H9 (cell line): ENCODE measurements at regions not wholly inside any gene's neighbourhood (a gene's known extent, or its start where the extent isn't known, plus 50 kb on each side); places are given as distances from the start of the nearest gene placed in this dataset.

Experiments used
- DNase-seq: peaks from one replicate; pipeline ENCODE4 v3.0.0-alpha.2; 2017
- H2AFZ ChIP-seq: one replicate; pipeline ENCODE4 v1.6.1; 2013; ENCODE audit warnings: mild to moderate bottlenecking, low read length, control low read depth, moderate library complexity
- H2AK5ac ChIP-seq: 2 replicates; pipeline ENCODE4 v1.6.1; 2013; ENCODE audit warnings: low read length, control low read depth, mixed read lengths; ENCODE audit not compliant: insufficient read length
- H2BK120ac ChIP-seq: one replicate; pipeline ENCODE4 v1.6.1; 2013; ENCODE audit warnings: low read depth, mild to moderate bottlenecking, low read length, control low read depth, inconsistent platforms; ENCODE audit not compliant: poor library complexity, severe bottlenecking
- H2BK12ac ChIP-seq: 2 replicates; pipeline ENCODE4 v1.6.1; 2013; ENCODE audit warnings: low read length, control low read depth, mixed read lengths, low read depth; ENCODE audit not compliant: insufficient read length
- H2BK15ac ChIP-seq: 2 replicates; pipeline ENCODE4 v1.6.1; 2013; ENCODE audit warnings: low read depth, low read length, control low read depth
- H2BK20ac ChIP-seq: one replicate; pipeline ENCODE4 v1.6.1; 2013; ENCODE audit warnings: low read depth, mild to moderate bottlenecking, low read length, control low read depth, inconsistent platforms; ENCODE audit not compliant: poor library complexity, severe bottlenecking
- H2BK5ac ChIP-seq: 2 replicates; pipeline ENCODE4 v1.6.1; 2013; ENCODE audit warnings: low read length, control low read depth, mixed read lengths; ENCODE audit not compliant: insufficient read length
- H3K14ac ChIP-seq: 2 replicates; pipeline ENCODE4 v1.6.1; 2013; ENCODE audit warnings: low read length, control low read depth; ENCODE audit not compliant: insufficient read depth
- H3K18ac ChIP-seq: 2 replicates; pipeline ENCODE4 v1.6.1; 2013; ENCODE audit warnings: low read depth, mild to moderate bottlenecking, mixed read lengths, low read length, control low read depth; ENCODE audit not compliant: insufficient read length
- H3K23ac ChIP-seq: 2 replicates; pipeline ENCODE4 v1.6.1; 2013; ENCODE audit warnings: low read length, control low read depth, mixed read lengths, low read depth; ENCODE audit not compliant: insufficient read length
- H3K23me2 ChIP-seq: 2 replicates; pipeline ENCODE4 v1.6.1; 2013; ENCODE audit warnings: low read depth, mild to moderate bottlenecking, mixed read lengths, low read length, control low read depth; ENCODE audit not compliant: insufficient read length, poor library complexity, severe bottlenecking
- H3K27ac ChIP-seq: 2 replicates; pipeline ENCODE4 v1.5.1; 2013; ENCODE audit warnings: low read length, control low read depth, mixed read lengths, low read depth; ENCODE audit not compliant: insufficient read length
- H3K27me3 ChIP-seq: 2 replicates; pipeline ENCODE4 v1.6.1; 2013; ENCODE audit warnings: low read length, control low read depth, inconsistent platforms; ENCODE audit not compliant: insufficient read depth
- H3K4ac ChIP-seq: 2 replicates; pipeline ENCODE4 v1.6.1; 2013; ENCODE audit warnings: low read depth, mild to moderate bottlenecking, control low read depth, inconsistent platforms, low read length, moderate library complexity
- H3K4me1 ChIP-seq: 2 replicates; pipeline ENCODE4 v1.6.1; 2013; ENCODE audit warnings: low read length, control low read depth, inconsistent platforms; ENCODE audit not compliant: insufficient read depth
- H3K4me2 ChIP-seq: 2 replicates; pipeline ENCODE4 v1.6.1; 2013; ENCODE audit warnings: low read length, control low read depth, mixed read lengths; ENCODE audit not compliant: insufficient read length, insufficient read depth
- H3K56ac ChIP-seq: 2 replicates; pipeline ENCODE4 v1.6.1; 2013; ENCODE audit warnings: low read depth, mild to moderate bottlenecking, mixed read lengths, low read length, control low read depth; ENCODE audit not compliant: insufficient read length
- H3K79me1 ChIP-seq: 2 replicates; pipeline ENCODE4 v1.6.1; 2013; ENCODE audit warnings: low read depth, mild to moderate bottlenecking, moderate library complexity, low read length, control low read depth, inconsistent platforms; ENCODE audit not compliant: insufficient read depth, poor library complexity, severe bottlenecking
- H3K79me2 ChIP-seq: 2 replicates; pipeline ENCODE4 v1.6.1; 2013; ENCODE audit warnings: low read length, control low read depth, inconsistent platforms; ENCODE audit not compliant: insufficient read depth
- H3K9ac ChIP-seq: 2 replicates; pipeline ENCODE4 v1.6.1; 2013; ENCODE audit warnings: low read length, control low read depth, mixed read lengths; ENCODE audit not compliant: insufficient read length; ENCODE audit errors: extremely low read depth
- H3K9me3 ChIP-seq: one replicate; pipeline ENCODE4 v1.6.1; 2013; ENCODE audit warnings: low read depth, low read length, inconsistent platforms; ENCODE audit not compliant: control insufficient read depth
- H3T11ph ChIP-seq: one replicate; pipeline ENCODE4 v1.6.1; 2013; ENCODE audit warnings: mild to moderate bottlenecking, low read length, control low read depth, inconsistent platforms
- H4K20me1 ChIP-seq: one replicate; pipeline ENCODE4 v1.6.1; 2013; ENCODE audit not compliant: control insufficient read depth, insufficient read length, insufficient read depth
- H4K5ac ChIP-seq: 2 replicates; pipeline ENCODE4 v1.6.1; 2013; ENCODE audit warnings: low read depth, mild to moderate bottlenecking, mixed read lengths, low read length, control low read depth; ENCODE audit not compliant: insufficient read length
- H4K8ac ChIP-seq: replicated peaks from 2 replicates; pipeline ENCODE4 v1.6.1; 2013; ENCODE audit warnings: low read length, control low read depth, mixed read lengths, low read depth; ENCODE audit not compliant: insufficient read length
- H4K91ac ChIP-seq: 2 replicates; pipeline ENCODE4 v1.6.1; 2013; ENCODE audit warnings: low read depth, mild to moderate bottlenecking, moderate library complexity, mixed read lengths, low read length, control low read depth; ENCODE audit not compliant: insufficient read length
- H3K27ac Mint-ChIP-seq, 3 experiments: 2 replicates in 2 of 3; 3 replicates in 1 of 3; pipeline ENCODE4 v1.8.0; 2020 to 2021; ENCODE audit warnings: mixed read lengths in 3 of 3, mild to moderate bottlenecking in 1 of 3, moderate library complexity in 1 of 3
- H3K27me3 Mint-ChIP-seq: 2 replicates; pipeline ENCODE4 v1.8.0; 2021; ENCODE audit warnings: low read depth, mild to moderate bottlenecking, moderate library complexity, mixed read lengths
- H3K36me3 Mint-ChIP-seq, 3 experiments: 2 replicates in 2 of 3; 3 replicates in 1 of 3; pipeline ENCODE4 v1.8.0; 2020 to 2021; ENCODE audit warnings: low read depth in 3 of 3, mixed read lengths in 3 of 3; ENCODE audit not compliant: insufficient read depth in 1 of 3
- H3K4me1 Mint-ChIP-seq, 2 experiments: 2 replicates each; pipeline ENCODE4 v1.8.0; 2020; ENCODE audit warnings: mixed read lengths in 2 of 2
- H3K4me3 Mint-ChIP-seq, 2 experiments: 2 replicates in 1 of 2; 3 replicates in 1 of 2; pipeline ENCODE4 v1.8.0; 2020 to 2021; ENCODE audit warnings: mild to moderate bottlenecking in 2 of 2, mixed read lengths in 2 of 2, moderate library complexity in 1 of 2
- H3K9me3 Mint-ChIP-seq, 2 experiments: 2 replicates in 1 of 2; 3 replicates in 1 of 2; pipeline ENCODE4 v1.8.0; 2020; ENCODE audit warnings: mild to moderate bottlenecking in 2 of 2, mixed read lengths in 2 of 2, moderate library complexity in 1 of 2
- CTCF ChIP-seq: fragments of 200-600 bp; sonication (generic); conservative IDR thresholded peaks from 3 replicates; pipeline ENCODE4 v1.8.0; 2021; ENCODE audit warnings: antibody characterized with exemption, mild to moderate bottlenecking
- WGBS: extraction: QIAGEN DNeasy Blood & Tissue Kit; methylation state at CpG from one replicate; pipeline ENCODE4 v1.1.7; 2013; ENCODE audit warnings: missing lambda C conversion rate, low lambda C conversion rate, mixed read lengths; ENCODE audit not compliant: insufficient read length; ENCODE audit errors: extremely low coverage; 5-methylcytosine and 5-hydroxymethylcytosine counted together

GRCh38 chr13:84812789-84813188 lies 930.5 kb upstream of the SLITRK1 start:
- Histone ChIP-seq H2AK5ac (no peak overlapping the region), H3K4me1 (peaks cover 6% of the 10 kb centered on the region; the same call in 1 of the 2 replicates), H3K23ac (no peak overlapping the region), H2BK20ac (no peak overlapping the region), H3K56ac (no peak overlapping the region), H3K18ac (no peak overlapping the region), H2BK15ac (no peak overlapping the region), H3K27me3 (no peaks in the 10 kb centered on the region), H2BK120ac (no peak overlapping the region), H2BK12ac (no peak overlapping the region), H4K5ac (no peak overlapping the region), H3K4ac (no peak overlapping the region), H3K9ac (no peak overlapping the region), H3T11ph (no peak overlapping the region), H3K4me2 (no peak overlapping the region), H3K27ac (no peak overlapping the region), H3K14ac (no peak overlapping the region), H4K8ac (no peak overlapping the region), H4K91ac (no peak overlapping the region), H3K23me2 (no peaks in the 10 kb centered on the region), H2AFZ (no peak overlapping the region), H4K20me1 (no peaks in the 10 kb centered on the region), H3K79me1 (no peaks in the 10 kb centered on the region), H3K9me3 (no peaks in the 10 kb centered on the region), H3K79me2 (no peaks in the 10 kb centered on the region), H2BK5ac (no peak overlapping the region)
- DNase-seq = no peak
- WGBS = no CpG with 5 or more reads among the region's 3 CpGs
- H3K27ac Mint-ChIP-seq = no peak overlapping the region
- H3K4me3 Mint-ChIP-seq = no peak overlapping the region
- H3K9me3 Mint-ChIP-seq = no peaks in the 10 kb centered on the region
- peaks cover 13 to 19% of the 10 kb centered on the region in 2 experiments for H3K4me1 Mint-ChIP-seq
- TF ChIP-seq CTCF = no peak
- no peaks in the 10 kb centered on the region for H3K36me3 Mint-ChIP-seq
- no peaks in the 10 kb centered on the region for H3K27me3 Mint-ChIP-seq
